Memory B cell (primary cell): ENCODE measurements at regions not wholly inside any gene's neighbourhood (a gene's known extent, or its start where the extent isn't known, plus 50 kb on each side); places are given as distances from the start of the nearest gene placed in this dataset.
"Not testable (repeated sequence)": the region's sequence is repeated elsewhere in the genome, so short reads cannot be mapped to it uniquely, and the experiment has no call there.

Experiments used
- ATAC-seq: fragments of 150-1000 bp; cut with Tn5 transposase; 2 replicates; pipeline ENCODE4 v1.10.0; 2021; ENCODE audit warnings: low read depth, mild to moderate bottlenecking, moderate library complexity
- DNase-seq, 2 donors: peaks; one replicate each; pipeline ENCODE4 v3.0.0; 2022; ENCODE audit warnings: low spot score in 2 of 2
- H3K27ac Mint-ChIP-seq: one replicate; pipeline ENCODE4 v1.8.0; 2022; ENCODE audit warnings: mild to moderate bottlenecking, moderate library complexity, mixed read lengths
- H3K27me3 Mint-ChIP-seq: one replicate; pipeline ENCODE4 v1.8.0; 2022; ENCODE audit warnings: mixed read lengths
- H3K36me3 Mint-ChIP-seq: one replicate; pipeline ENCODE4 v1.8.0; 2022; ENCODE audit warnings: mild to moderate bottlenecking, mixed read lengths
- H3K4me1 Mint-ChIP-seq: one replicate; pipeline ENCODE4 v1.8.0; 2022; ENCODE audit warnings: mixed read lengths
- H3K4me3 Mint-ChIP-seq: one replicate; pipeline ENCODE4 v1.8.0; 2022; ENCODE audit warnings: mild to moderate bottlenecking, moderate library complexity, mixed read lengths
- H3K9me3 Mint-ChIP-seq: one replicate; pipeline ENCODE4 v1.8.0; 2022; ENCODE audit warnings: mixed read lengths

DNA sequence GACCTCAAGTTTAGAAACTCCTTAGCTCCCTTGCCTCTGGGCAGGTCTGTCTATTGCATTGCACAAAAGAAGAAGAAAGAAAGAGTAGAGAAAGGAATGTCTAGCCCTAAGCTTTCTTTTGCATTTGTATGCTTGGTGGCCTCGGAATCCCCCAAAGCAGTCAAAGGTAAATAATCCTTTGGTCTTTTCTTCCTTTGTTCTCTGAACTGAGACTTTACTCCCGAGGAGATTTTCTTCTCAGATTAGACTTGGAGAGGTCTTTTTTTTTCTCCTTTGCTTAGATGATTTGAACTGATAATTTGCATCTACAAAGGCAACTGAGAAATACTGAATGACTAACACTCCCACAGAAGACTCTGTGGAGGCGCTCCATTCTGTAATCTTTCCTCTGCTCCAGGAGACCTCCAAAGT, 93.2 kb downstream of the AKR1D1 start:
- Mint-ChIP-seq H3K36me3 (peaks cover 5% of the 10 kb centered on the region), H3K4me3 (no peak overlapping the region), H3K9me3 (peaks cover 11% of the 10 kb centered on the region), H3K27me3 (peaks cover 2% of the 10 kb centered on the region), H3K4me1 (no peaks in the 10 kb centered on the region), H3K27ac (no peak overlapping the region)
- ATAC-seq = no peak
- no peak for DNase-seq

- Mint-ChIP-seq H3K4me3 (no peak overlapping the region), H3K27ac (no peak overlapping the region)
- no peak for ATAC-seq
These were observed 94.0 kb downstream of the AKR1D1 start for GRCh38 chr7:138170298-138170697.

GRCh38 chr7:138170959-138171703, 94.9 kb downstream of the AKR1D1 start:
- Mint-ChIP-seq H3K36me3 (peaks cover 5% of the 10 kb centered on the region), H3K27me3 (peaks cover 2% of the 10 kb centered on the region), H3K4me3 (no peak overlapping the region), H3K27ac (no peak overlapping the region), H3K4me1 (no peaks in the 10 kb centered on the region), H3K9me3 (peaks cover 9% of the 10 kb centered on the region)
- DNase-seq (no peak), ATAC-seq (no peak)

More at GRCh38 chr7:138170298-138170697, 94.0 kb downstream of the AKR1D1 start:
- Mint-ChIP-seq H3K9me3 (peaks cover 9% of the 10 kb centered on the region), H3K27me3 (peaks cover 2% of the 10 kb centered on the region), H3K4me1 (no peaks in the 10 kb centered on the region), H3K36me3 (peaks cover 5% of the 10 kb centered on the region)
- DNase-seq = no peak

GRCh38 chr7:138173548-138173947, 97.3 kb downstream of the AKR1D1 start:
- ATAC-seq (no peak), DNase-seq (no peak)
- Mint-ChIP-seq H3K36me3 (peaks cover 5% of the 10 kb centered on the region), H3K27ac (no peak overlapping the region), H3K9me3 (peaks cover 12% of the 10 kb centered on the region), H3K27me3 (peaks cover 4% of the 10 kb centered on the region), H3K4me1 (no peaks in the 10 kb centered on the region), H3K4me3 (no peak overlapping the region)

GRCh38 chr7:138176060-138176459, 99.8 kb downstream of the AKR1D1 start:
- H3K27me3 Mint-ChIP-seq = peaks cover 4% of the 10 kb centered on the region
- peaks cover 13% of the 10 kb centered on the region for H3K9me3 Mint-ChIP-seq
- no peaks in the 10 kb centered on the region for H3K4me1 Mint-ChIP-seq
- no peak overlapping the region for H3K27ac Mint-ChIP-seq
- no peak overlapping the region for H3K4me3 Mint-ChIP-seq
- DNase-seq (no peak), ATAC-seq (no peak)
- H3K36me3 Mint-ChIP-seq = peaks cover 5% of the 10 kb centered on the region

DNA sequence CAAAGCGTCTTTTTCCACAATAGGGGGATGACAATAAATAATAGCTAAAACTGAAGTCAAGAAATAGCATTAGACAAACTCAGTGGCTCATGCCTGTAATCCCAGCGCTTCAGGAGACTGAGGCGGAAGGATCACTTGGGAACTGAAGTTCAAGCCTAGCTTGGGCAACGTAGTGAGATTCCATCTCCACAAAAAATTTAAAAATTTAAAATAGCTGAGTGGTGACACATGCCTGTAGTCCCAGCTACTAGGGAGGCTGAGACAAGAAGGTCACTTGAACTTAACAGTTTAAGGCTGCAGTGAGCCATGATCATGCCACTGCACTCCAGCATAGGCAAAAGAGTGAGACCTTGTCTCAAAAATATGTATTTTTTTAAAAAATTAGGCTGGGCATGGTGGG, 107.9 kb downstream of the AKR1D1 start:
- Mint-ChIP-seq H3K36me3 (no peaks in the 10 kb centered on the region), H3K4me1 (no peaks in the 10 kb centered on the region), H3K4me3 (no peak overlapping the region), H3K27me3 (no peaks in the 10 kb centered on the region), H3K9me3 (peaks cover 9% of the 10 kb centered on the region), H3K27ac (no peak overlapping the region)
- DNase-seq (no peak), ATAC-seq (no peak)

GRCh38 chr7:138185132-138185908, 109.1 kb downstream of the AKR1D1 start:
- no peaks in the 10 kb centered on the region for H3K27me3 Mint-ChIP-seq
- H3K4me1 Mint-ChIP-seq = no peaks in the 10 kb centered on the region
- peaks cover 9% of the 10 kb centered on the region for H3K9me3 Mint-ChIP-seq
- H3K4me3 Mint-ChIP-seq = no peak overlapping the region
- H3K27ac Mint-ChIP-seq = no peak overlapping the region
- no peak for ATAC-seq
- H3K36me3 Mint-ChIP-seq = no peaks in the 10 kb centered on the region
- DNase-seq = no peak

GRCh38 chr7:138186951-138187351, 110.7 kb downstream of the AKR1D1 start:
- peaks cover 7% of the 10 kb centered on the region for H3K9me3 Mint-ChIP-seq
- no peak overlapping the region for H3K4me3 Mint-ChIP-seq
- H3K36me3 Mint-ChIP-seq = no peaks in the 10 kb centered on the region
- no peak for ATAC-seq
- H3K4me1 Mint-ChIP-seq = no peaks in the 10 kb centered on the region
- H3K27ac Mint-ChIP-seq = no peak overlapping the region
- no peak for DNase-seq
- H3K27me3 Mint-ChIP-seq = no peaks in the 10 kb centered on the region

- no peaks in the 10 kb centered on the region for H3K36me3 Mint-ChIP-seq
- no peak overlapping the region for H3K4me3 Mint-ChIP-seq
- H3K4me1 Mint-ChIP-seq = no peaks in the 10 kb centered on the region
- DNase-seq = no peak
- H3K27me3 Mint-ChIP-seq = no peaks in the 10 kb centered on the region
- H3K9me3 Mint-ChIP-seq = peaks cover 5% of the 10 kb centered on the region
- ATAC-seq = no peak
- H3K27ac Mint-ChIP-seq = no peak overlapping the region
These were observed 112.1 kb downstream of the AKR1D1 start for GRCh38 chr7:138188290-138188858.

- Mint-ChIP-seq H3K9me3 (no peaks in the 10 kb centered on the region), H3K4me1 (no peaks in the 10 kb centered on the region), H3K4me3 (no peak overlapping the region), H3K27me3 (no peaks in the 10 kb centered on the region), H3K36me3 (no peaks in the 10 kb centered on the region), H3K27ac (no peak overlapping the region)
- no peak for ATAC-seq
- no peak for DNase-seq
These were observed 118.3 kb downstream of the AKR1D1 start for GRCh38 chr7:138194567-138194966.

DNA sequence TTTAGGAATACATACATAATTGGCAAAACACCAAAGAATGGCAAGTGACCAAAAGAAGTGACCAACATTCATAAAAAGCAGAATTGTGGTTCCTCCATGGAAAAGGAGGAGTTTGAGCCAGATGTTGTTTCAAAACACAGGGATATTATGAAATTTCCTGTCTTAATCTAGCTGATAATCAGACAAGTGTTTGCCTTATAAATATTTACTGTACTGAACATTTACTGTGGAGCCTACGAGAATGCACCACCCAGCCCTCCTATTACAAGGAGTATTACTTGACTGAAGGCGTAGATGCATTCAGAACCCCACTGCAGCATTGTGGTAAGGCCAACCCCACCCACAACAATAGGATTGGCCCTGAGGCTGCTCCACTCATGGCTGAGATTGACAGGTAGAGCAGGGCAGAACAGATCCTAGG, 118.9 kb downstream of the AKR1D1 start:
- Mint-ChIP-seq H3K36me3 (no peaks in the 10 kb centered on the region), H3K27ac (no peak overlapping the region), H3K4me3 (no peak overlapping the region), H3K27me3 (no peaks in the 10 kb centered on the region), H3K9me3 (no peaks in the 10 kb centered on the region), H3K4me1 (no peaks in the 10 kb centered on the region)
- no peak for ATAC-seq
- DNase-seq = no peak

DNA sequence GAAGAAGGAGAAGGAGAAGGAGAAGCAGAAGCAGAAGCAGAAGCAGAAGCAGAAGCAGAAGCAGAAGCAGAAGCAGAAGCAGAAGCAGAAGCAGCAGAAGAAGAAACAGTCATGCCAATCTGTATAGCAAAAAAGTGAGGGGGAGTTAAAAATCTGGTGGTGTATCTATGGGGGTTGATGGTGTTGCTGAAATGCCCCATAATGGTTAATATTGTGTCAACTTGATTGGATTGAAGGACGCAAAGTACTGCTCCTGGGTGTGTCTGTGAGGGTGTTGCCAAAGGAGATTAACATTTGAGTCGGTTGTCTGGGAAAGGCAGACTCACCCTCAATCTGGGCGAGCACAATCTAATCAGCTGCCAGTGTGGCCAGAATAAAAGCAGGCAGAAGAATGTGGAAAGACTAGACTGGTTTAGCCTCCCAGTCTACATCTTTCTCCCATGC, 120.3 kb downstream of the AKR1D1 start:
- H3K9me3 Mint-ChIP-seq, H3K4me3 Mint-ChIP-seq: not testable (repeated sequence)

DNA sequence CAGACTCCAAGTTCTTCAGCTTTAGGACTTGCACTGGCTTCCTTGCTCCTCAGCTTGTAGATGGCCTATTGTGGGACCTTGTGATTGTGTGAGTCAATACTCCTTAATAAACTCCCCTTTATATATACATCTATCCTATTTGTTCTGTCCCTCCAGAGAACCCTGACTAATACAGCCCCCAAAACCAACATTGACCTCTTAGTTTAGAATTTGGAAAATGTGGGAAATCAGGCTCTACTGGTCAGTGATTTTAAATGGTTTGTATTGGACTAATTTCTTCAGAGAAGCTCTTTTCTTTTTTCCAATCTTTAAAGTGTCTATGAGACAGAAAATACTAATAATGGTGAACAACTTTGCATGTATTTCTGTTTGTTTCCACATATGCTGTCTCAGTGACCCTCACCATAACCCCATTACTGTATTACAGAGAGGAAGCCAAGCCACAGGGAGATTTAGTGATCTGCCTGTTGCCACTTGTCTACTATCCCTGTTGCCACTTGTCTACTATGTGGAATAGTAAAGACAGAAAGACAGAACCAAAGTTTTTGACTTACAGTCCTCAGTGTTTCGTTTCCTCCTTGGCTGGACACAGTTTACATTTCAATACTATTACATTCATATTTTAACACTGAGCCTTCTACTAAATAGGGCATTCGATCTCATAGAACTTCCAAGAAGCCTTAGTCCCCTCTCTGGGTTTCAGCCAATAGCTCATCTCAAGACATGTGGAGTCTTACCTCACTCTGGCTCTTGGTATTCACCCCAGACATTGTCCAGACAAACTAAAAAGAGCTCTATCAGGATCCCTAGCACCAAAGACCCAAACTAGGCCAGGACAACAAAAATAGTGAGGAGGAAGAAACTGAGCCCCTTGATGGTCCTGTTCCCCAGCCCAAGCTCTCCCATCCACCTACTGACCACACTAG, 121.0 kb downstream of the AKR1D1 start:
- H3K9me3 Mint-ChIP-seq = no peaks in the 10 kb centered on the region
- DNase-seq (no peak), ATAC-seq (no peak)
- no peaks in the 10 kb centered on the region for H3K4me1 Mint-ChIP-seq
- H3K4me3 Mint-ChIP-seq = no peak overlapping the region
- H3K36me3 Mint-ChIP-seq = no peaks in the 10 kb centered on the region
- H3K27me3 Mint-ChIP-seq = no peaks in the 10 kb centered on the region
- no peak overlapping the region for H3K27ac Mint-ChIP-seq

More for the DNA sequence above, 120.3 kb downstream of the AKR1D1 start:
- H3K4me1 Mint-ChIP-seq, H3K36me3 Mint-ChIP-seq, DNase-seq, ATAC-seq, H3K27ac Mint-ChIP-seq, H3K27me3 Mint-ChIP-seq: not testable (repeated sequence)
